GM18507 (cell line): ENCODE measurements at regions not wholly inside any gene's neighbourhood (a gene's known extent, or its start where the extent isn't known, plus 50 kb on each side); places are given as distances from the start of the nearest gene placed in this dataset.
"Not testable (repeated sequence)": the region's sequence is repeated elsewhere in the genome, so short reads cannot be mapped to it uniquely, and the experiment has no call there.

ENCODE experiments used
- DNase-seq: peaks from one replicate; pipeline ENCODE4 v3.0.0; 2011; ENCODE audit warnings: low read depth; ENCODE audit not compliant: insufficient read length; ENCODE audit errors: extremely low spot score
- FAIRE-seq: peaks from 2 replicates; lab custom pipeline; 2011; peaks lifted over from hg19 to GRCh38; lab: Jason Lieb, UNC

GRCh38 chr6:73972518-73972917 lies 276.5 kb downstream of the CD109 start:
- FAIRE-seq, DNase-seq: not testable (repeated sequence)

DNA sequence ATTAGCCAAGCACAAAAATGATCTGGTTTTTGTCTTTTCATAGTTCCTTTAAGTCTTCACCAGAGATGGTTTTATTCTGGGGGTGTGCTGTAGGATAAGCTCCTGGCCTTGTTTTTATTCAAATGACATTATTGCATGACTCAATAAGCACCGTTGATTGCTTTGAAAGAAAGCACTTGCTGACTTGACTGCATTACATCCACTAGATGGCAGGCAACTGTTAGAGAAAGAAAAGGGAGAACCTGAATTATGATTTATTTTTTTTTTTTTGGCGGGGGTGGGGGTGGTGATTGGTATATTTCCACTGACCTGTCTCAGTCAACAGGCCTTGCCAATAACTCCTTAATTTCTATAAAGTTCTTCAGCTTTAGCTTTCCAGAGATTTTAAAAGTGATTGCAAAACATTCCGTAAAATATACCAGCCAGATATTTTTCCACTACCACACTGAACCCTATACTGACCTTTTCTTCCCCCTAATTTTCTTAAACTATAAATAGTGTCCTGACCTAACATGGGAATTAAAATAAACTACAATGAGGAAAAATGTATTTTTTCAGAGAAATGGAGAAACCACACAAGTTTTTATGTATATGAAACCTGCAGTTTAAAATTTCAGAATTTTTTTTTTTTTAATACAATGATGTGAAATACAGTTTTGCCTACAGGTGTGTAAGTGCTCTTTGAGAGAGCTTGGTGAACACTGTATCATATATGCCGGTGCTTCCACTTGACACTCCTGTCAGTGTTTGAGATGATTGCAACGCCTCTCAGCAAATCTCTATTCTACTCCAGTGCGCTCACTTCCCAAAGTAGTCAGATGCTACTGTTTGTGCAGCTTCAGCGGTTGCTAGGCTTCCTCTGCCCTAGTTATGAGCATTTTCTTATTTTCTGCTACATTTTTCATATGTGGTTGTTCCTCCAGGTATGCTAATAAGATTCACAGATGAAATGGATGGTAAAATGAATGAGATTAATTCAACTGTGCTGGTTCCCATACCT lies 274.3 kb downstream of the CD109 start:
- no peak for FAIRE-seq
- DNase-seq, result no peak

DNA sequence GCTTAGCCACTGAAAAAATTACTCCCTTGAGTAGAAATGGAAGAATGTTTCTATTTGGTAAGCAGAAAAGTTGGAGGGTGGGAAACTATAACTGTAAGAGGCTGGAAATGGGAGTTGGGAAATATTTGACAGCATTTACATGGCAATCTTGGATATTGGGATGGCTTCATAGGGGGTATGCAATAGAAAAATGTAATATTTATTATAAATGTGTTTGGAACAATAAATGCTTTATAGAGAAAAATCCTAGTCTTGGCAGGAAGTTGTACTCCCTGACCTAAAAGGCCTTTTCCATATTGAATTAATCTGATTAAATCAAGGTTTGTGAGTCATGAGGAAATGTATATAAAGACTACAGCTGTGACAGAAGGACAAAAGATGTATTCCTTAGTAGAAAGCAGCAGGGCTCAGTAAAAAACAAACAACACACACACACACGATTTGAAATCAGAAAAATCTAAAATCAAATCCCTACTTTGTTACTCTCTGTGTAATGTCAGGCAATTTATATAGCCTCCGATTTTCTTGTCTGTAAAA lies 272.3 kb downstream of the CD109 start:
- no peak for FAIRE-seq
- no peak for DNase-seq

GRCh38 chr6:73965539-73966029 lies 269.6 kb downstream of the CD109 start:
- no peak for DNase-seq
- no peak for FAIRE-seq

DNA sequence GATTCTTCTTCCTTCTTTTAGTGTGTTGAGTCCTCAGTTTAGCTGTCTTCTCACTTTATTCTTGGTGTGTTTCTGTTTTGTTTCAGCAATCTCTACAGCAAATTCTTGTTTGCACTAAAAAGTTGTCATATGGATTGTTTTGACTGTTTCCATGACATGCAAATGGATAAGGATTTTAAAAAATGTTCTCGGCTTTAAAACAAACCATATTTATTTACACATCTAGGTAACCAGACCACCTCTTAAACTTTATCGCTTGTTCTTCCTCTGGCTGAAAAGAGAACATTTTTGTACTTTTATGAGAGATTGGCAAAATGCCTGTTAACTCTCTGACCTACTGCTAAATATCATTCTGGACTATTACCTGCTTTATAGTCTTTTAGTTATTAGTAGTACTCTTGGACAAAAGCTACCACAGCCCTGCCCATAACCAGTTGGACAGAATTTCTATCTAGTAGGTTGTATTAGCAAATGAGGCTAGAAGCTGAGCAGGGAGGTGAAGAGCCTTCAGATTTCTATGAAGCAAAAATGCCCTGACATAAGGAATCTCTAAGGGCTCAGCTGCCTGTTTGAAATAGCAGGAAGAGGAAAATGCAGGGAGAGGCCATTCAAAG lies 268.3 kb downstream of the CD109 start:
- DNase-seq, result no peak
- no peak for FAIRE-seq

- FAIRE-seq (no peak), DNase-seq (no peak)
These were observed 266.9 kb downstream of the CD109 start for GRCh38 chr6:73962884-73963283.

- DNase-seq (no peak), FAIRE-seq (no peak)
These were observed 260.3 kb downstream of the CD109 start for GRCh38 chr6:73956305-73956704.

GRCh38 chr6:73955800-73956199 lies 259.8 kb downstream of the CD109 start:
- no peak for FAIRE-seq
- no peak for DNase-seq

GRCh38 chr6:73954881-73955280 lies 258.9 kb downstream of the CD109 start:
- DNase-seq (no peak), FAIRE-seq (no peak)

GRCh38 chr6:73951183-73951582 lies 255.2 kb downstream of the CD109 start:
- FAIRE-seq (no peak), DNase-seq (no peak)

- DNase-seq, result no peak
- FAIRE-seq, result no peak
These were observed 248.1 kb downstream of the CD109 start for GRCh38 chr6:73943930-73944652.

- DNase-seq (no peak), FAIRE-seq (no peak)
These were observed 247.4 kb downstream of the CD109 start for GRCh38 chr6:73943411-73943810.

GRCh38 chr6:73942592-73943186 lies 246.7 kb downstream of the CD109 start:
- FAIRE-seq, result no peak

DNA sequence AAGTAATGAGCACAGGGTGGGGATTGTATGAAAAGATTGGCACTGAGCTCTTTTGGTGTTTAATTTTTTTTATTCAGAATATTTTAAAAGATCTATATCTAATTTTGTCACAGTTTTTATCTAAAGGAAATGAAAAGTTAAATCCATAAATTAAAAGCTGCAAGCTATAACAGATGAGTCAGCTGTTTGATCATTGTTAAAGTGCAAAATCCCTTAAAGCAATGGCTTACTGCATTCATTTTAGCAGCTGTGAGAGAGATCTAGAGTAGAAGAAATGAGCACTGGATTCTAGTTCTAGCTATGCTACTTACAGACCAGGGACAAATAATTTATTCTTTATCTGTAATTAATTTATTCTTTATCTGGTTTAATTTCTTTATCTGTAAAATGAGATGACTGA lies 245.9 kb downstream of the CD109 start:
- no peak for FAIRE-seq
- DNase-seq, result no peak

More at GRCh38 chr6:73942592-73943186, 246.7 kb downstream of the CD109 start:
- no peak for DNase-seq

DNA sequence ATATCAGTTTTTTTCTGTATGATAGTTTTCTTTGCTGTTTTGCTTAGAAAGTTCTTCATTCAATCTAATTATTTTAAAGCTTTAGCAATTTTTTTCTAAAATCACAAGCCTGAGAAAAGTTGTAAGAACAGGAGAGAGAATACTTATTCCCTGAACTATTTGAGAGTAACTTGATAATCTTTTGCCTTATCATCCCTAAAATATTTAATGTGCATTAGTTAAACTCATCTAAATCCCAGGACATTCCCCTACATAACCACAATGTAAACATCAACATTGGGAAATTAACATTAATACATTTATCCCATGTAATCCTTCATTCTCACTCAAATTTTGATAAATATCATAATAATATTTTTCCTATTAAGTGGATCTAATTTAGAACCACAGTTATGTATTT lies 241.8 kb downstream of the CD109 start:
- FAIRE-seq, result no peak

DNA sequence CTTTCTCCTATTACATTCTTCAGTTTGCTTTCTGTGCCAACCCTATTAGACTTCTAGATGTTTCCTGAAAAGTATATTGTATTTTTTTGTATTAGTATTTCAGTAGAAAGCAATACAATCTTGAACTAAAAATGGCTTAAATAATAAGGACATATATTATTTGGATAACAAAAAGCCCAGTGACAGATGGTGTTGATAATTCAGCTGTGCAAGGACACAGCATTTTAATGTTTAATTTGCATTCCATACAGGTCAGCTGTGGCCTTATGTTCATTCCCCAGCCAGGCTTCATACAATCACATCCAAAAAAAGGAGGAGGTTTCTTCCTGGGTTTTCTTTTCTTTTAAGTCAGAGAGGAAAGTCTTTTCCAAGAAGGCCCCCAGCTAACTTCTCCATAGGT lies 236.9 kb downstream of the CD109 start:
- no peak for FAIRE-seq

More for the DNA sequence above, 241.8 kb downstream of the CD109 start:
- no peak for DNase-seq

DNA sequence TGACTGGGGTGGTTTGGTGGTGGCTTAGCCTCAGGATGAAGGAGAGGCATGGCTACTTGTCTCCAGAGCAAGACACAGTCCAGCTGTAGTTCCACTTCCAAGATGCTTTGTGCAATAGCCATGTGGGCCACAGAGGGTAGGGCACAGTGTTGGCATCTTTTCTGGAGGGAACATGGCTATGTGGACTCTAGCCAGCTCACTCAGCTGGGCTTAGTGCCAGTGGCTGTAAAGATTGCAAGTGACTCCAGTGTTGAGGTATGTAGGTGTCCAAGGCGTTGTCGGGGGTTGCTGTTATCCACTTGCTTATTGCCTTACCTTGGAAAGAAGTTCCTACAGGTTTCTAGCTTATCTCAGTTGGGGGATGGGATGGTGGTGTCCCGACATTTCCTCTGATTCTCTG lies 233.4 kb downstream of the CD109 start:
- DNase-seq (no peak), FAIRE-seq (no peak)

More for the DNA sequence above, 236.9 kb downstream of the CD109 start:
- DNase-seq, result no peak

- DNase-seq (no peak), FAIRE-seq (no peak)
These were observed 231.4 kb downstream of the CD109 start for GRCh38 chr6:73927421-73927820.

GRCh38 chr6:73925703-73926102 lies 229.7 kb downstream of the CD109 start:
- FAIRE-seq, DNase-seq: not testable (repeated sequence)
